H1 (cell line): ENCODE measurements at regions not wholly inside any gene's neighbourhood (a gene's known extent, or its start where the extent isn't known, plus 50 kb on each side); places are given as distances from the start of the nearest gene placed in this dataset.

Experiments used
- ATF2 ChIP-seq: IDR thresholded peaks from 2 replicates; pipeline ENCODE4 v1.6.1; 2012; ENCODE audit warnings: low read length, inconsistent platforms
- TBP ChIP-seq: IDR thresholded peaks from 2 replicates; pipeline ENCODE4 v1.6.1; 2011; ENCODE audit warnings: low read depth, low read length, improper control_type of control experiment

- TF ChIP-seq ATF2 (no peak), TBP (no peak)
Measured at GRCh38 chr2:212841460-212841859, 302.9 kb upstream of the ERBB4 start.
